ENCODE measurements at regions not wholly inside any gene's neighbourhood (a gene's known extent, or its start where the extent isn't known, plus 50 kb on each side); places are given as distances from the start of the nearest gene placed in this dataset.
A peak's percentile ranks its signal among the peaks of the same experiment; 100 is the strongest.

DNA sequence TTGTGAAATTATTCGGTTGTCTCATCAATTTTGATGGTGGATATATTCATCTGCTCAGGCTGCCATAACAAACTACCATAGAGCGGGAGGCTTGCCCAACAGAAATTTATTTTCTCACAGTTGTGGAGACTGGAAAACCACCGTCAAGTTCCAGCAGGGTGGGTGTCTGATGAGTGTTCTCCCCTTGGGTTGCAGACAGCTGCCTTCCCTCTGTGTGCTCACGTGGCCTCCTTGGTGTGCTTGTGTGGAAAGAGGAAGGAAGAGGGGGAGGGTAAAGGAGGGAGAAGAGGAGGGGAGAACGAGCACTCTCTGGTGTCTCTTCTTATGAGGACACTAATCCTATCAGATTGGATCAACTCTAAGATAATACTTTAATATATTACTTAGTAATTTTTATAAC, 123.8 kb upstream of the TEX13D start:
- TF ChIP-seq, protein P1, sequence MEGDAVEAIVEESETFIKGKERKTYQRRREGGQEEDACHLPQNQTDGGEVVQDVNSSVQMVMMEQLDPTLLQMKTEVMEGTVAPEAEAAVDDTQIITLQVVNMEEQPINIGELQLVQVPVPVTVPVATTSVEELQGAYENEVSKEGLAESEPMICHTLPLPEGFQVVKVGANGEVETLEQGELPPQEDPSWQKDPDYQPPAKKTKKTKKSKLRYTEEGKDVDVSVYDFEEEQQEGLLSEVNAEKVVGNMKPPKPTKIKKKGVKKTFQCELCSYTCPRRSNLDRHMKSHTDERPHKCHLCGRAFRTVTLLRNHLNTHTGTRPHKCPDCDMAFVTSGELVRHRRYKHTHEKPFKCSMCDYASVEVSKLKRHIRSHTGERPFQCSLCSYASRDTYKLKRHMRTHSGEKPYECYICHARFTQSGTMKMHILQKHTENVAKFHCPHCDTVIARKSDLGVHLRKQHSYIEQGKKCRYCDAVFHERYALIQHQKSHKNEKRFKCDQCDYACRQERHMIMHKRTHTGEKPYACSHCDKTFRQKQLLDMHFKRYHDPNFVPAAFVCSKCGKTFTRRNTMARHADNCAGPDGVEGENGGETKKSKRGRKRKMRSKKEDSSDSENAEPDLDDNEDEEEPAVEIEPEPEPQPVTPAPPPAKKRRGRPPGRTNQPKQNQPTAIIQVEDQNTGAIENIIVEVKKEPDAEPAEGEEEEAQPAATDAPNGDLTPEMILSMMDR (IDR thresholded peaks at IDR 0.05; ENCODE audit: insufficient read depth, low read length), result no peak
- TF ChIP-seq POLR2AphosphoS5 (IDR thresholded peaks at IDR 0.05; ENCODE audit: low read depth), result peak; percentile 59; the same call in 1 of the 2 replicates
- TF ChIP-seq, protein P2, sequence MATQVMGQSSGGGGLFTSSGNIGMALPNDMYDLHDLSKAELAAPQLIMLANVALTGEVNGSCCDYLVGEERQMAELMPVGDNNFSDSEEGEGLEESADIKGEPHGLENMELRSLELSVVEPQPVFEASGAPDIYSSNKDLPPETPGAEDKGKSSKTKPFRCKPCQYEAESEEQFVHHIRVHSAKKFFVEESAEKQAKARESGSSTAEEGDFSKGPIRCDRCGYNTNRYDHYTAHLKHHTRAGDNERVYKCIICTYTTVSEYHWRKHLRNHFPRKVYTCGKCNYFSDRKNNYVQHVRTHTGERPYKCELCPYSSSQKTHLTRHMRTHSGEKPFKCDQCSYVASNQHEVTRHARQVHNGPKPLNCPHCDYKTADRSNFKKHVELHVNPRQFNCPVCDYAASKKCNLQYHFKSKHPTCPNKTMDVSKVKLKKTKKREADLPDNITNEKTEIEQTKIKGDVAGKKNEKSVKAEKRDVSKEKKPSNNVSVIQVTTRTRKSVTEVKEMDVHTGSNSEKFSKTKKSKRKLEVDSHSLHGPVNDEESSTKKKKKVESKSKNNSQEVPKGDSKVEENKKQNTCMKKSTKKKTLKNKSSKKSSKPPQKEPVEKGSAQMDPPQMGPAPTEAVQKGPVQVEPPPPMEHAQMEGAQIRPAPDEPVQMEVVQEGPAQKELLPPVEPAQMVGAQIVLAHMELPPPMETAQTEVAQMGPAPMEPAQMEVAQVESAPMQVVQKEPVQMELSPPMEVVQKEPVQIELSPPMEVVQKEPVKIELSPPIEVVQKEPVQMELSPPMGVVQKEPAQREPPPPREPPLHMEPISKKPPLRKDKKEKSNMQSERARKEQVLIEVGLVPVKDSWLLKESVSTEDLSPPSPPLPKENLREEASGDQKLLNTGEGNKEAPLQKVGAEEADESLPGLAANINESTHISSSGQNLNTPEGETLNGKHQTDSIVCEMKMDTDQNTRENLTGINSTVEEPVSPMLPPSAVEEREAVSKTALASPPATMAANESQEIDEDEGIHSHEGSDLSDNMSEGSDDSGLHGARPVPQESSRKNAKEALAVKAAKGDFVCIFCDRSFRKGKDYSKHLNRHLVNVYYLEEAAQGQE (IDR thresholded peaks at IDR 0.05; ENCODE audit: insufficient replicate concordance, low read depth), result no peak
- TF ChIP-seq SPI1 (IDR thresholded peaks at IDR 0.05; ENCODE audit: borderline replicate concordance, low read depth), result peak; percentile 9; the same call in 1 of the 2 replicates
- no peak for TF ChIP-seq GABPA (IDR thresholded peaks at IDR 0.05; ENCODE audit: low read depth)
